ENCODE measurements at regions not wholly inside any gene's neighbourhood (a gene's known extent, or its start where the extent isn't known, plus 50 kb on each side); places are given as distances from the start of the nearest gene placed in this dataset.
"Not testable (repeated sequence)": the region's sequence is repeated elsewhere in the genome, so short reads cannot be mapped to it uniquely, and the experiment has no call there.

GRCh38 chr7:131662301-131662873 is 106.0 kb upstream of the PODXL start:
- DNase-seq: not testable (repeated sequence)

GRCh38 chr7:131657881-131658280 is 101.5 kb upstream of the PODXL start:
- no peak for DNase-seq

GRCh38 chr7:131656980-131657723 is 100.7 kb upstream of the PODXL start:
- no peak for DNase-seq

- no peak for DNase-seq
Measured at GRCh38 chr7:131655866-131656265, 99.4 kb upstream of the PODXL start.

- DNase-seq: no peak
Measured at GRCh38 chr7:131655447-131655846, 99.0 kb upstream of the PODXL start.

GRCh38 chr7:131654668-131655326 is 98.4 kb upstream of the PODXL start:
- DNase-seq: peak; percentile 56 to 74

- DNase-seq: no peak
Measured at GRCh38 chr7:131654249-131654558, 97.8 kb upstream of the PODXL start.

- DNase-seq: no peak
Measured at GRCh38 chr7:131653418-131654248, 97.2 kb upstream of the PODXL start.

GRCh38 chr7:131652934-131653333 is 96.5 kb upstream of the PODXL start:
- DNase-seq: no peak

GRCh38 chr7:131652194-131652593 is 95.8 kb upstream of the PODXL start:
- DNase-seq: no peak

GRCh38 chr7:131649879-131650278 is 93.5 kb upstream of the PODXL start:
- DNase-seq: no peak

GRCh38 chr7:131649003-131649541 is 92.6 kb upstream of the PODXL start:
- no peak for DNase-seq

GRCh38 chr7:131648491-131648890 is 92.1 kb upstream of the PODXL start:
- DNase-seq: no peak

GRCh38 chr7:131646203-131646602 is 89.8 kb upstream of the PODXL start:
- DNase-seq: no peak

GRCh38 chr7:131642429-131642828 is 86.0 kb upstream of the PODXL start:
- no peak for DNase-seq

GRCh38 chr7:131640686-131641085 is 84.3 kb upstream of the PODXL start:
- no peak for DNase-seq

- DNase-seq: no peak
Measured at GRCh38 chr7:131638641-131639430, 82.4 kb upstream of the PODXL start.

- DNase-seq: no peak
Measured at GRCh38 chr7:131637859-131638258, 81.4 kb upstream of the PODXL start.

- DNase-seq: no peak
Measured at GRCh38 chr7:131636092-131636491, 79.7 kb upstream of the PODXL start.

- DNase-seq: not testable (repeated sequence)
Measured at GRCh38 chr7:131634197-131634596, 77.8 kb upstream of the PODXL start.

- DNase-seq: no peak
Measured at GRCh38 chr7:131633342-131633843, 77.0 kb upstream of the PODXL start.

- DNase-seq: no peak
Measured at GRCh38 chr7:131630427-131630826, 74.0 kb upstream of the PODXL start.
